NCI-H2171 (cell line): ENCODE measurements at regions not wholly inside any gene's neighbourhood (a gene's known extent, or its start where the extent isn't known, plus 50 kb on each side); places are given as distances from the start of the nearest gene placed in this dataset.
"Not testable (repeated sequence)": the region's sequence is repeated elsewhere in the genome, so short reads cannot be mapped to it uniquely, and the experiment has no call there.

ENCODE experiments used
- DNase-seq: peaks from one replicate; lab custom pipeline; 2025; lab: John Stamatoyannopoulos, UW

GRCh38 chr9:89670801-89671434, 66.1 kb downstream of the GADD45G start:
- no peak for DNase-seq

GRCh38 chr9:89674667-89675057, 69.8 kb downstream of the GADD45G start:
- DNase-seq = no peak

- DNase-seq = peak; percentile 74
Measured at GRCh38 chr9:89675058-89675742, 70.4 kb downstream of the GADD45G start.

- DNase-seq = peak; percentile 73
Measured at GRCh38 chr9:89676281-89676680, 71.5 kb downstream of the GADD45G start.

- DNase-seq = peak; percentile 72
Measured at GRCh38 chr9:89677702-89678395, 73.0 kb downstream of the GADD45G start.

- peak; percentile 63 for DNase-seq
Measured at GRCh38 chr9:89678396-89679015, 73.7 kb downstream of the GADD45G start.

GRCh38 chr9:89679016-89679415, 74.2 kb downstream of the GADD45G start:
- DNase-seq = no peak

- DNase-seq = no peak
Measured at GRCh38 chr9:89679581-89679980, 74.8 kb downstream of the GADD45G start.

GRCh38 chr9:89680547-89681467, 76.0 kb downstream of the GADD45G start:
- no peak for DNase-seq

- DNase-seq = not testable (repeated sequence)
Measured at GRCh38 chr9:89681468-89681859, 76.7 kb downstream of the GADD45G start.

- DNase-seq = no peak
Measured at GRCh38 chr9:89683626-89684025, 78.8 kb downstream of the GADD45G start.

- DNase-seq = no peak
Measured at GRCh38 chr9:89684218-89684617, 79.4 kb downstream of the GADD45G start.

GRCh38 chr9:89684912-89685636, 80.3 kb downstream of the GADD45G start:
- DNase-seq = no peak

- DNase-seq = no peak
Measured at GRCh38 chr9:89685698-89686097, 80.9 kb downstream of the GADD45G start.

GRCh38 chr9:89686126-89686525, 81.3 kb downstream of the GADD45G start:
- peak; percentile 77 for DNase-seq

GRCh38 chr9:89686621-89687020, 81.8 kb downstream of the GADD45G start:
- DNase-seq = no peak

GRCh38 chr9:89687188-89687587, 82.4 kb downstream of the GADD45G start:
- DNase-seq = no peak

GRCh38 chr9:89687848-89688247, 83.0 kb downstream of the GADD45G start:
- DNase-seq = no peak

GRCh38 chr9:89689321-89689720, 84.5 kb downstream of the GADD45G start:
- DNase-seq = not testable (repeated sequence)

GRCh38 chr9:89690334-89690912, 85.6 kb downstream of the GADD45G start:
- no peak for DNase-seq
